ENCODE measurements at regions not wholly inside any gene's neighbourhood (a gene's known extent, or its start where the extent isn't known, plus 50 kb on each side); places are given as distances from the start of the nearest gene placed in this dataset.
"Not testable (repeated sequence)": the region's sequence is repeated elsewhere in the genome, so short reads cannot be mapped to it uniquely, and the experiment has no call there.

DNA sequence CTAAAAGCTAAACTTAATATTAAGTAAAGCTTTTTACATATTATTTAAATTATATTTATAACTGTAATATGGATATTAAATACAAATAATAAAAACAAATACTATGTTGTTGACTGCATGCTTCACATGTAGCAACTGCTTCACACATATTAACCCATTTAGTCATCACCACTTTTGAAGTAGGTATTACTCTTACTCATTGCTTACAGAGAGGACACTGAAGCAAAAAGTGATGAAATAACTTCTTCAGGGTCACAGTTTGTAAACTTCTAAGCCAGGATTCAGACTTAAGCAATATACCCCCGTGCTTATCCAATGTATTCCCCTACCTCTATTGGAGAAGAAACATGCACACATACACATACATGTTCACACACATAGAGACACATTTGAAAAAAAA lies 166.6 kb downstream of the DKK2 start:
- no peak for FAIRE-seq

DNA sequence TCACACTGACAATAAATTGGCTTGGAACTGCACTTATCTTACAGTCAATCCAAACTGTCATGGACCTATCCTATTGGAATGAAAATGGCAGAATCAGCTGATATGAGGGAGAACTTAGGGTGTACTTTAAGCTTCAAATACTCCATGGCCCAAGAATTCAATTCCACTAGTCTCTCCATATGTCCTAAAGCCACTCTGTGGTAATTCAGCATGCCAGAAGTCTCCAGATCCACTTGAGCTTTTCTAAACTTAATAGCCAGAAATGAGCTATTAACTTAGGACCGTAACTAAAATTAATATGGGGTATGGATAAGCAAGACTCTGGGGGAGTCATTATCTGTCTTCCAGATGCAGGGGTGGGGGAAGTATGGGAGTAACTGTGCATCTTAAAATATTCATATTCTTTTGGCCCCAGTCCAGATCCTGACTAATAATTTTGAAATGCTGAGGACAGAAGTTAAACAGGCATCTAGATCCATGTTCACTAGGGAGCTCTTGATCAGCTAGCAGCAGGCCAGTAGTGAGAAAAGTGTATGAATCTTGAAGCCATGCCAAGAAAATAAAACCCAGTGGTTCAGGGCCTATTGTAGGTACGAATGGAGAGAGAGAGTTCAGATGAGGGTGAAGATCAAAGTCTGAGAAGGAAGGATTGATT lies 167.6 kb downstream of the DKK2 start:
- no peak for FAIRE-seq

DNA sequence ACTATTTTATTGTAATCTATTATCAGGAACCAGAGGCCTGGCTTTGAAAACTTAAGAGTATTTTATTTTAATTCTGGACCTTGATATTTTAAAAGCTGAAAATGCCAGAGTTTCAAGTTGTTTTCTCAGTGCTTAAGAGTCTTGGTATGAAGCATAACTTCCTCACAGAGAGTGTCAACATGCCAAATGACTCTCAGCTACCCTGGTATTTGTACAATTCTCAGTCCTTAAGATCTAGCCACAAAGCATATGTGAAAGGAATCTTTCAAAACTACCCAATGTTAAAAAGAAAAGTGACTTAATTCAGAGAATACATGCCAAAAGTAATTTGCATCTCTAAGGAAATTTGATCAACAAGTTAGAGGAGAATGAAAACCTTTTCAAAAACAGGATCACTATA lies 171.9 kb downstream of the DKK2 start:
- no peak for FAIRE-seq

DNA sequence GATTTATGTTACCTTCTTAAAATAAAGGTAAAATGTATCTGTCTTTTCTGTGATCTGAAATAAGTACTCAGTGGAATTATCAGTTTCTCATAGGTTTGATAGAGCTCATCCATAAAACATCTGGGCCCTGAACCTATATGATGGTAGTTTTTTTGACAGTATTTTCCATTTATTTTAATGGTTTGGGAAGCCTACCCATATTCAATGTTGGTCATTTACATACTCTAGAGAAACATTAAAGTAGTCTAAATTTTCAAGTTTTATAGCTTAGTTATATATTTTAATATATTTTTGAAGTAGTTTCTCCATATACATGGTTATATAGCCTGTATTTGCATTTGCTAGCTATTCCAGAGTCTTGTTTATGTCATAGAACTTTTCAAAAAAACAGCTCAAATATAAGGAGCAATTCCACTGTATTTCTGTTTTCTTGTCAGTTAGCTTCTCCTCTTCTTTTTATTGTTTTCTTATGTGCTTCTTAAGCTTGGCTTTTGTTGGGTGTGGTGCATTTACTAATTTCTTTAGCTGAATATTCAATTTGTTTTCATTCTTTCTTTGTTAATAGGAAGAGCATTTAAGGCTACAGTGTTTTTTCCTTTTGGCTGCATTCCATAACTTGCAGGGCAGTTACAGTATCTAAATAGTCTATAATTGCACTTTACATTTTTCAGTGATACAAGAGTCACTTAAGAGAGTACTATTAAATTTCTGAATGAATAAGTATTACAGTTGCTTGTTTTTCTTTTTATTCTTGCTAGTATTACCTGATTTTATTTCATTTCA lies 181.4 kb downstream of the DKK2 start:
- no peak for FAIRE-seq

DNA sequence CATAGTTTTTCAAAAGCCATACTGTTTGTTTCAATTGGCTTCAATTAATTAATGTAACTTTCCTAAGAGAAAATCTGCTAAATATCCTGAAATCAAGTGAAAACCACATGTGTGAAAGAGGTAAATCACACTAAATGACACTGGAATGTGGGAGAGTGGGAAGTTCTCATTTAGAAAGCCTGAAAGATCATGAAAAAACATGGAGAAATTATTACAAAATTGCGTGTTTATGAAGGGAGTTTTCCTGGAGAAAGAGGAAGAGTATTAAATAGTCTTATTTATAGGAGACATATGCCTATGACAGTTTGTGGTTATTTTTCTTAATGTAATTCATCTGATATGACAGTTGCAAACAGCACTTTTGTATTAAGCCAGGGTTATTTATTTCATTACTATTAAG lies 183.7 kb downstream of the DKK2 start:
- no peak for FAIRE-seq

DNA sequence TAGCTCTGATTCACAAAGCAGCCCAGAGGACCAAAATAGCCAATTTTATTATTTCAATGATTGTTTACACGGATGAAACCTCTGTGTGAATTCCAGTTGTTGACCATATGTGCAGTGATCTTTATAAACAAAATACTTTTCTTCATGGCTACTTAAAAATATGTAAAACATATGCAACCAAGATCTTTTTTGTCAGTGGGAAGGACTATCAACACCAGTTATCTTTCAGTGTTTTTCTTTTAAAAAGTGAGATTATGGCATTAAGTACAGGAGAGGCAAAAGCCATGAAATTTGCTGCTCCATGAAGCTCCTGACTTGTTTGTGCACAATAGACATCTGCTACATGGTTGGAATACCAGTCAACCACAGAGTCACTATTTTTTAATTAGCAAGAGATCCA lies 184.4 kb downstream of the DKK2 start:
- FAIRE-seq, result no peak

DNA sequence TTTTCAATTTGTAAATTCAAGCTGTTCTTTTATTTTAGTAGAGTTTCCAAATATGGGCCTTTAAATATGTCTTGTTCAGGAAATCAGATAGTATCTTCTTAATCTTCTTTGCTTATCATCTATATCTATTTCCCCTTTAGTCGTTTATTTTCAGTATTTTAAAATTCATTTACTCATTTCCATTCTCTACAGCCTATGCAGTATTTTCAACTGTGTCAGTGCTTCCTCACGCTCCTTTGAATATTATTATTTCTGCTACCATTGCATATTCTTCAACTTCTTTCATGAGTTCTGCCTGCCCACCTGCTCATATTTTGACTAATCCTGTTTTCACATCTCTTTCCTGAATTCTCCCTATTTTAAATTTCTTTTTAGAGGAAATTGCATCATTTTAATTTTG lies 185.4 kb downstream of the DKK2 start:
- FAIRE-seq, result no peak

DNA sequence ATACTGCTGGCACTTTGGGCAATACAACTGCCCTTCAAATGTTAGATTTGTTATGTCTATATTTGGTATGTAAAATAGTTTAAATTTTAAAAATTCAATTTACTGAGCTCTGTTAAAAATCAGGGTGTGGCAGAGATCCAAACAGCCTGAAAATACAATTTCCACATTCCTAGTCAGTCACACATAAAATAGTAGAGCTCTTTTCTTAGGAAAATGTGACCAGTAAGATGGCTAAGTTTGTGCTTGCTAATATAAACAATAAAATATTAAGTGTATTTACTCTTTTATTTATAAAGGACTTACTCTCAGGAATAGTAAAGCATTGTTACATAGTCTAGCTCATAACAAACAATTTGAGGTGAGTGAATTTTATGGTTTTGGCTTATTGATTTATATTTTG lies 200.2 kb downstream of the DKK2 start:
- FAIRE-seq, result no peak

DNA sequence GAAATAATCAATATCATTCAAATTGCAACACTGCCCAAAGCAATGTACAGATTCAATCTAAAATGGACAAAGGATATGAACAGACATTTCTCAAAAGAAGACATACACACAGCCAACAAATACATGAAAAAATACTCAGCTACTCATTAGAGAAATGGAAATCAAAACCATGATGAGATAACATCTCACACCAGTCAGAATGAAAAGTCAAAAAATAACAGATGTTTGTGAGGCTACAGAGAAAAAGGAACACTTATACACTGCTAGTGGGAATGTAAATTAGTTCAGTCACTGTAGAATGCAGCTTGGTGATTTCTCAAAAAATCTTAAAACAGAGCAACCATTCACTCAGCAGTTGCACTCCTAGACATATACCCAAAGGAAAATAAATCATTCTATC lies 205.2 kb downstream of the DKK2 start:
- FAIRE-seq, result no peak

DNA sequence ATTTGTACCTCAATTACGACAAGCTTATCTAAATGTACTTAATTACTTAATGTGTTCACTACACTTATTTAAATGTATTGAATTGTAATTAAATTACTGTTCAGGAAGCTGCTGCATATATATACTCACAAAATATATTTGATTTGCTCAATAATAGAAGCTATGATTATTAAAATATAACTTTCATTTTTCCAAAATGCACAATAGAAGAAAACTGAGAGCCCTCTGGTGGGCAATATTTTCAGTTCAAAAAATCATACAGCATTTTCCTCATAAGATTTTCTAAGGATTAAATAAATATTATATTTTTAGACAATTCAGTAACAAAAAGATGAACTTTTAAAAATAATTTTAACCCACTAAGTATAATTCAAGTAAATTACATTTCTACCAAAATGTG lies 217.3 kb downstream of the DKK2 start:
- peak; percentile 31 for FAIRE-seq

DNA sequence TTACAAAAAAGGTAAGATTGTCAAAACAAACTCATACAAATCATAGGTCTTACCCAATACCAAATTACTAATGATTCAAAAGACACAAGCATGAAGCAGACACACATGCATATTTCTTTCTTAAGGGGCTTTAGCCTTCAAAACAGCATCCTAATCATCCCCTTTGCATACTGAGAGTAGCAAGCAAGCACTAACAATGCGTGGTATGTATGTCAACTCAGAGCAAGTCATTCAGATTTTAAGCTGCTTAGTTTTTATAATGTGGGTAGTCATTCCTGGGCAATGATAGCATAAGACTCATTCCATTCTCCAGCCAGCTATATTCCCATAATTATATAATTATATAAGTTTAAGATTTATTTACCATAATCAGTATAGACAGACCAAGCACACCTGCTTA lies 219.6 kb downstream of the DKK2 start:
- FAIRE-seq, result no peak

DNA sequence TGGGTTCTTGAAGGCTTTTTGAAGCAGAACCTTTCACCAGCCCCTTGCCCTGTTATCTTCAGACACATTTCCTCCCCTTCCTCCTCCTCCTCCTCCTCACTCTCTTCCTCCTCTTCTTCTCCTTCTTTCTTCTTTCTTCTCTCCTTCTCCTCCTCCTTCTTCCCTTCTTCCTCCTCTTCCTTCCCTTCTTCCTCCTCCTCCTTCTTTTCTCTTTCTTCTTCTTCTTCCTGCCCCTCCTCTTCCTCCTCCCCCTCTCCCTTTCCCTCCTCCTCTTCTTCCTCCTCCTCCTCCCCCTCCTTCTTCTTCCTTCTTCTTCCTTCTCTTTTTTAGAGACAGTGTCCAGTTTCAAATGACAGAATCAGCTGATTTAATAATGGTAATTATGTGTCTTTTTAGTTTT lies 226.0 kb downstream of the DKK2 start:
- no peak for FAIRE-seq

DNA sequence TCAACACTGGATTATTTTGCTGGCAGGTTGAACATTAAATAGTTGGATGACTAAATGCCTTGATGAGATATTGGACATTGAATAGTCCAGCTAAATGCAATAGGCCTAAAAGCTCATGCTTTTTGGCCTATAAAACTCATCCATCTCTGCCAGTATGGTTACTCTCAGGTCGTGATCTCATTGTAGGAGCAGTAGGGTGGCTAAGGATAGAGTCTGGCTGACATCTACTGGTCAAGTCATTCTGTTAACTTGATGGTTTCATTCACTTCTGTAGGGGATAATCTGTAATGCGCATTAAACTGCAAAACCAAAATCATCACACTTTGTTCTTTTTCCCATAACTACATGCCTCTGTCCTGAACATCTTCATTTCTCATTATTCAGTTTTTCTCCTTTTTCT lies 227.0 kb downstream of the DKK2 start:
- no peak for FAIRE-seq

DNA sequence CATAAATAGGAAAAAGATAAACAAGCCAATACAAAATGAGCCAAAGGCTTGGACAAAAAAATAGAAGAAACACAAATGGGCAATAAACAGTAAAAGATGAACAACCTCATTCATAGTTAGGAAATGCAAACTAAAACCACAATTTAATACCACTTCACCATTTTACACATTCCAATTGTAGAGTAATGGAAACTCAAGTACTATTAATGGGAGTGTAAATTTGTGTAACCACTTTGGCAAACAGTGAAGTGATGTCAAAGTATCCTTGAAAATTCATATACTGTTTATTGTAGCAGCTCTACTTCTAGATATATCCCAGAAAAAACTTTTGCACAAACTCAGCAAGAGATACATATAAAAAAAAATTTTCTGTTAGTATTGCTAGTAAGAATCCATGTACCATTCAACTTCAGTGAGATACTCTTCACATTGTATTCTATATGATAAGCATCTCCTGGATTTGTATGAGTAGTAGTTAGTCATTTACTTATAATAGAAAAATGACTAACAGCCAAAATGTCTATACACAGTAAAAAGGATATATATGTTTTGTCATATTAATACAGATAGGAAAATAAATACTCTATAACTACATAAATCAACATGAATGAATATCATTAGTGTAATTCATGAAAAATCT lies 229.8 kb downstream of the DKK2 start:
- FAIRE-seq, result no peak

DNA sequence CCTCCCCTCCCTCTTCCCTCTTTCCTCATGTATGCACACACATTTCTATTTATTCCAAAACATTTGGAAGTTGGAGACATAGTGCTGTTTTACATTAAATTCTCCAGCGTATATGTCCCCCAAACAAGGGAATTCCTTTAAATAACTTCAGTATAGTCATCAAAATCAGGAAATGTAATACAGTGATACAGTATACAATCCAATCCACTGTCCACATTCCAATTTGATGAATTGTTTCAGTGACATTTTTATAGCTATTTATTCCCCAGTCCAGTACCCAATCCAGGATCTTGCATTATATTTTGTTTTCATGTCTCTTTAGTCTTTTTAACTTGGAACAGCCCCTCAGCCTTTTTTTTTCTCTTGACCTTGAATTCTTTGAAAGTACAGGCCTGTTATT lies 233.0 kb downstream of the DKK2 start:
- FAIRE-seq, result no peak

DNA sequence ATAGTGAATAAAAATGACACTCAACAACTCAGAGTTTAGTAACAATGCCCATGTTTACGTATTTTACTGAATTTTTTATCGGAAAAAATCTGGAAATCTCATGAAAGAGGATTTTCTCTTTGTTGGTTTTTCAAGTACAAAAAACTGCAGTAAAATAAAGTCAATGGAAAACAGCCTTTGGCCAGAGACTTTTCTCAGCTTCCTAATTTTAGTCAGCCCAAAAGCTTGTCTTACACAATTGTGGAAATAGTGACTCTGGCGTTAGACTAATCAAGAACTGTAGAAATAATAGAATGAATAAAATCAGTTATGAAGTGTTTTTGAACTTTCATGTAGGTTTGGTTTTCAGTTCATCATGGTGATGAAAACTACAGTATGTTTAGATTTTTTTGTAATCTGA lies 234.7 kb downstream of the DKK2 start:
- FAIRE-seq, result no peak

DNA sequence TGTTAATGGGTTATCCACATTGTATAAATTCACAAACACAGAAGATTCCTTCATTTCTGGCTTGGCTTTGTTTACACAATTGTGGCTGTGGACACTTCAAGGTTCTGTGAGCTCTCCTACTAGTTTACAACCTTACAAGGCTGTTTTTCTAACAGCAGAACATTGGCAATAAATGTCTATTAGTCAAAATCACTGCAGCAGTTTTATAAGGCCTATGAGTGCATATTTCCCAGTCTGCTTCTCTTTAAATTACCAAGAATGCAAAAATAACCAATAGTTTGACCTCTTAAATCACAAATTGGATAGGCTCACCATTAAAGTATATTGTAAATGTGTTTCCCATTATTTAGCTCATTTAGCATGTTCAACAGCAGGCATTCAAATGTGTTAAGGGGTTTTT lies 239.2 kb downstream of the DKK2 start:
- no peak for FAIRE-seq

DNA sequence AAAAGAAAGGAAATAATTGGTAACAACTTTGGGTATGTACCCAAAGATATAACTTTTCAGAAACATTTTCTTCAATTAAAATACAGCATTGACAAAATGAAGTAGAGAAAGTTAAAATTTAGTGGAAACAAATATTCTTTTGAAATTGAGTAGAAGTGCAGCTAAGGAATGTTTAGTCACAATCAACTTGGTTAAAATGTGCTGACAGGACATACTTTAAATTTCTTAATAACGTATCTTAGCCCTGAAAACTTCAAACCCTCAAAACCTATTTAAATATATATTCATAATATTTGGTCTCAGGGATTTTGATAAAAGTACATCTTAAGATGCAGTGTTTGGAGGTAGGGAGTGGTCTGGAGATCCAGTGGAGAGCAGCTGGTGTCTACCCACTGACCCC lies 240.8 kb downstream of the DKK2 start:
- FAIRE-seq, result no peak

DNA sequence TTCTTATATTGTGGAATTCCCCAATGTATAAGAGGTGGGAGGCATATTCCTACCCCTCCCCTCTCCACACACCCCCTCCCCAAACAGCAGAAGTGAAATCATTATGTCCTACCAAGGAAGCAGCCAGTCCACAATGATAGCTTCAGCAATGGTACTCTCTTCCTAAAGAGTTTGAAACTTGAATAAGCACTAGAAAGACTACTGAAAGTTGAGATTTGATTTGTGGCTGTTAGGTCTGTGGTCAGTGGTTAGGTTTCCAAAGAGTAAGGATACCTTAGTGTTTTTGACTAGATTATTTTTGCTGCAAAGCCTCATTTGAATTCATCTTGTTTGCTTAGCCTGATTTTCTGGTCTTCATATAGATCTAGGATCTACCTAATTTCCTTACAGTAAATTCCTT lies 242.2 kb downstream of the DKK2 start:
- no peak for FAIRE-seq

DNA sequence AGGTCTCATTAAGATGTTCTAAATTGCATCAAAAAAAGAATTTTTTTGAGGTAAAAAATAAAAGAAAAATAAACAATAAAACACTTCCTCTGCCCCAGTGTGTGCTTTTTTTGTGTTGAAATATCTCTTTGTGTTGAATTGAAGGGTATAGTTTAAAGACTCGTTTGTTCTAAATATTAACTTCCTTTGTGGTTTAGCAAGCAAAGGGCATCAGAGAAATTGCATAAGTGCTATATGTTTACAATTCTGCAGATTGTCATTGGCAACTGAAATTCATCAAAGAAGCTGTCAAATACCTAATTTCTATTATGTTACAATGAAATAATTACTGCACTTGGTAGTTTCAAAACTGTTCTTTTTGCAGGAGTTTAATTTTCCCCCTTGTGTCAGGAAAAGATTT lies 260.5 kb downstream of the DKK2 start:
- no peak for FAIRE-seq

DNA sequence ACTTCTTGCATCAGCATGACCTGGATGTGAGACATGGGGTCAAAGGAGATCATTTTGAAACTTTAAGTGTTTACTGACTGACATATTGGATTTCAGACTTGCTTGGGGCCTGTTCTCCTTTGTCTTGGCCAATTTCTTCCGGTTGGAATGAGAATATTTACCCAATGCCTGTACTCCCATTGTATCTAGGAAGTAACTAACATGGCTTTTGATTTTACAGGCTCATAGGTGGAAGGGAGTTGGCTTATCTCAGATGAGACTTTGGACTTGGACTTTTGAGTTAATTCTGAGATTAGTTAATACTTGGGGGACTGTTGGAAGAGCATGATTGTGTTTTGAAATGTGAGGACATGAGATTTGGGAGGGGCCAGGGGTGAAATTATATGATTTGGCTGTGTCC lies 262.1 kb downstream of the DKK2 start:
- FAIRE-seq, result not testable (repeated sequence)

DNA sequence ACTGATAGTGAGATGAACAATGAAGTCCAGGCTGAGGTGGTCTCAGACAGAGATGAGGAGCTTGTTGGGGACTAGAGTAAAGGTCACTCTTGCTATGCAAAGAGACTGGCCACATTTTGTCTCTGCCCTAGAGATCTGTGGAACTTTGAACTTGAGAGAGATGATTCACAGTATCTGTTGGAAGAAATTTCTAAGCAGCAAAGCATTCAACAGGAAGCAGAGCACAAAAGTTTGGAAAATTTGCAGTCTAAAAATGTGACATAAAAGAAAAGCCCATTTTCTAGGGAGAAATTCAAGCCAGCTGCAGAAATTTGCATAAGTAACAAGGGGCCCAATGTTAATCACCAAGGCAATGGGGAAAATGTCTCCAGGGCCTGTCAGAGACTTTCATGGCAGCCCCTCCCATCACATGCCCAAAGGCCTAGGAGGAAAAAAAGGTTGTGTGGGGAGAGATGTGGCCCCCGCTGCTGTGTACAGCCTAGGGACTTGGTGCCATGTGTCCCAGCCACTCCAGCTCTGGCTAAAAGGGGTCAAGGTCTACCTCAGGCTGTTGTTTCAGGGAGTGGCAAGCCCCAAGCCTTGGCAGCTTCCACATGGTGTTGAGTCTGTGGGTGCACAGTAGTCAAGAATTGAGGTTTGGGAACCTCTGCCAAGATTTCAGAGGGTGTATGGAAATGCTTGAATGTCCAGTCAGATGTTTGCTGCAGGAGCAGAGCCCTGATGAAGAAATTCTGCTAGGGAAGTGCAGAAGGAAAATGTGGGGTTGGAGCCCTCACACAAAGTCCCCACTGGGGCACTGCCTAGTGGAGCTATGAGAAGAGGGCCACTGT lies 262.8 kb downstream of the DKK2 start:
- no peak for FAIRE-seq

DNA sequence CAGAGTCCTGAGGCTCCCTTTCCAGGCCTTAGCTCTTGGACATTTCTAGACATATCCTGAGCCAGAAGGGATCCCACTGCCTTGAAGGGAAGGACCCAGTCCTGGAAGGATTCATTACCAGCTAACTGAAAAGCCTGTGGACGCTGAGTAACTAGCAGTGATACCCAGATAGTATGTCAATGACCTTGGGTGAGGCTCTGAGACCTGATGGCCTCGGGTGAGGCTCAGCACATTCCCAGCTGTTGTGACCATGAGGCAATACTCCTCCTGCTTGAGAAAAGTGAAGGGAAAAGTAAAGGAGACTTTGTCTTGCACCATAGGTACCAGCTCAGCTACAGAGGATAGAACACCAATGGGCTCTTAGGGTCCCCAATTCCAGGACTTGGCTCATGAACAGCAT lies 268.1 kb downstream of the DKK2 start:
- FAIRE-seq, result no peak

DNA sequence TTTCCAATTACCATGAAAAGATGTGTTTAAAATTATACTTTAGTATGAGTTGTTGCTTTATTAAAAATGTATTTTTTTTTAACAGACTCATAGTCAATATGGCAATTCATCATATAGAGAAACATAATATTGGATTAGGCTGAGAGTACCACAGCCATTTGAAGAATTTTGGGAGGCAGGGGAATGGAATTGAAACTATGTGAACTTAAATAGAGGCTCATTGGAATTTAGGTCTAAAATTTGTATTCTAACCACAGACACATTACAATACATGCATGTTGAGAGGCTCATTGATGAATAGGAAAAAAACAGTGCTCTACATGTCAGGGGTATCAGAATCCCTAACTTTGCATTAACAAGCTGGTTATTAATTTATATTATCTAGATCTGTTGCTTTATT lies 269.6 kb downstream of the DKK2 start:
- no peak for FAIRE-seq
